Endothelial cell of umbilical vein (primary cell): ENCODE measurements at regions not wholly inside any gene's neighbourhood (a gene's known extent, or its start where the extent isn't known, plus 50 kb on each side); places are given as distances from the start of the nearest gene placed in this dataset.

Source experiments
- BruUV-seq: library from RNA; stranded (reverse); fragments of 400-500 nt; replicated peaks from 2 replicates; lab custom pipeline; 2021; lab: Mats Ljungman, UMichigan
- CTCF ChIA-PET: fragments of 300-600, 350-600 bp; sonication (Branson Sonifier 250); formaldehyde crosslinking; loops from one replicate; lab custom pipeline; 2021; ENCODE audit warnings: antibody characterized with exemption, inconsistent platforms; lab: Charles Lee
- POLR2A ChIA-PET: fragments of 300-600, 350-600 bp; sonication (Branson Sonifier 250); formaldehyde crosslinking; loops from one replicate; lab custom pipeline; 2021; ENCODE audit warnings: antibody characterized with exemption, inconsistent platforms; lab: Charles Lee
- DNase-seq: peaks from one replicate; pipeline ENCODE4 v3.0.0-alpha.2; 2011; ENCODE audit warnings: low read depth, low spot score
- FAIRE-seq: peaks from 2 replicates; lab custom pipeline; 2011; peaks lifted over from hg19 to GRCh38; lab: Jason Lieb, UNC
- H2AFZ ChIP-seq: 2 replicates; pipeline ENCODE4 v1.6.0; 2012; ENCODE audit warnings: low read depth, low read length, control low read depth, inconsistent platforms
- H3K27ac ChIP-seq: 2 replicates; pipeline ENCODE4 v1.5.1; 2011; ENCODE audit warnings: low read depth, mild to moderate bottlenecking, control low read depth, low read length, moderate library complexity; ENCODE audit not compliant: insufficient read depth
- H3K27me3 ChIP-seq, 2 experiments: 2 replicates each; pipeline versions ENCODE4 v1.6.0 to v1.6.1; 2011; ENCODE audit warnings: low read length in 2 of 2, mixed read lengths in 1 of 2; ENCODE audit not compliant: control insufficient read depth in 2 of 2, insufficient read depth in 2 of 2
- H3K36me3 ChIP-seq, 2 experiments: 2 replicates in 1 of 2; 3 replicates in 1 of 2; pipeline ENCODE4 v1.5.1; 2011; ENCODE audit warnings: low read length in 2 of 2, mild to moderate bottlenecking in 1 of 2, moderate library complexity in 1 of 2; ENCODE audit not compliant: control insufficient read depth in 2 of 2, insufficient read depth in 2 of 2; ENCODE audit errors: extremely low read depth in 1 of 2
- H3K4me1 ChIP-seq: 3 replicates; pipeline ENCODE4 v1.5.1; 2011; ENCODE audit warnings: mild to moderate bottlenecking, low read length; ENCODE audit not compliant: control insufficient read depth, insufficient read depth; ENCODE audit errors: extremely low read depth
- H3K4me2 ChIP-seq: 2 replicates; pipeline ENCODE4 v1.6.1; 2011; ENCODE audit warnings: low read length, control low read depth, mixed read lengths; ENCODE audit not compliant: insufficient read depth
- H3K4me3 ChIP-seq, 3 experiments: fragments of 200-600 bp in 1 of 3; sonication (generic), shearing (Covaris generic) in 1 of 3; replicated peaks in 1 of 3; 2 replicates each; pipeline ENCODE4 v1.5.1; 2011 to 2016; ENCODE audit warnings: control low read depth in 3 of 3, low read length in 3 of 3, mild to moderate bottlenecking in 2 of 3, inconsistent platforms in 1 of 3, low read depth in 1 of 3, moderate library complexity in 1 of 3; ENCODE audit not compliant: insufficient read depth in 1 of 3
- H3K79me2 ChIP-seq: 2 replicates; pipeline ENCODE4 v1.6.0; 2012; ENCODE audit warnings: low read length, inconsistent platforms; ENCODE audit not compliant: control insufficient read depth, insufficient read depth
- H3K9ac ChIP-seq: replicated peaks from 2 replicates; pipeline ENCODE3; 2011; ENCODE audit warnings: low read length, control low read depth; ENCODE audit not compliant: insufficient read depth; ENCODE audit errors: extremely low read depth
- H3K9me1 ChIP-seq: replicated peaks from 3 replicates; pipeline ENCODE4 v1.6.0; 2011; ENCODE audit warnings: mild to moderate bottlenecking, low read length; ENCODE audit not compliant: control insufficient read depth, insufficient read depth; ENCODE audit errors: extremely low read depth
- H3K9me3 ChIP-seq: replicated peaks from 2 replicates; pipeline ENCODE4 v1.5.1; 2012; ENCODE audit warnings: low read length, inconsistent platforms; ENCODE audit not compliant: control insufficient read depth, insufficient read depth
- H4K20me1 ChIP-seq: replicated peaks from 2 replicates; pipeline ENCODE3; 2011; ENCODE audit warnings: mild to moderate bottlenecking, low read length; ENCODE audit not compliant: control insufficient read depth, insufficient read depth; ENCODE audit errors: extremely low read depth
- CTCF ChIP-seq, 2 donors: IDR thresholded peaks; 1 replicate in 1 of 2; 2 replicates in 1 of 2; pipeline ENCODE4 v1.5.1; 2011; ENCODE audit warnings: low read length in 2 of 2, mild to moderate bottlenecking in 2 of 2, moderate library complexity in 2 of 2, control low read depth in 1 of 2, inconsistent platforms in 1 of 2, low read depth in 1 of 2; ENCODE audit not compliant: insufficient read depth in 1 of 2; ENCODE audit errors: extremely low read depth in 1 of 2
- EZH2 ChIP-seq: IDR thresholded peaks from 2 replicates; pipeline ENCODE4 v1.6.1; 2012; ENCODE audit warnings: borderline replicate concordance, low read depth, mild to moderate bottlenecking, moderate library complexity, low read length, inconsistent platforms; ENCODE audit not compliant: severe bottlenecking
- FOS ChIP-seq: IDR thresholded peaks from 2 replicates; pipeline ENCODE4 v1.6.1; 2011; ENCODE audit warnings: mild to moderate bottlenecking, low read length, moderate library complexity, borderline replicate concordance; ENCODE audit not compliant: insufficient read depth
- GATA2 ChIP-seq: IDR thresholded peaks from 2 replicates; pipeline ENCODE4 v1.7.0; 2011; ENCODE audit warnings: low read depth, mild to moderate bottlenecking, moderate library complexity, mixed read lengths, low read length; ENCODE audit not compliant: insufficient read length, insufficient read depth
- JUN ChIP-seq: IDR thresholded peaks from 2 replicates; pipeline ENCODE4 v1.6.1; 2011; ENCODE audit warnings: borderline replicate concordance, low read depth; ENCODE audit not compliant: insufficient read length, insufficient read depth
- MAX ChIP-seq: IDR thresholded peaks from 2 replicates; pipeline ENCODE4 v1.6.1; 2011; ENCODE audit not compliant: insufficient read depth, insufficient read length
- MYC ChIP-seq: IDR thresholded peaks from one replicate; pipeline ENCODE4 v1.6.1; 2011; ENCODE audit warnings: mild to moderate bottlenecking, low read depth, low read length
- POLR2A ChIP-seq: IDR thresholded peaks from 2 replicates; pipeline ENCODE4 v1.6.1; 2012; ENCODE audit warnings: low read depth, mild to moderate bottlenecking, control low read depth, low read length
- POLR2AphosphoS5 ChIP-seq: IDR thresholded peaks from 2 replicates; pipeline ENCODE4 v1.6.1; 2012; ENCODE audit warnings: low read depth, mild to moderate bottlenecking, control low read depth, low read length, moderate library complexity; ENCODE audit not compliant: insufficient read depth
- dilution Hi-C: fragments of 300-500 bp; cut with MboI; formaldehyde crosslinking; loops from one replicate; pipeline ENCODE4 v1.15.0; 2019; ENCODE audit warnings: low sequenced_read_pairs; ENCODE audit not compliant: extremely low pct_ligation_motif_present
- intact Hi-C: fragments of 100-400 bp; cut with micrococcal nuclease; formaldehyde crosslinking; loops from one replicate; pipeline ENCODE4 v1.10.0; 2022

- H3K9ac ChIP-seq: no peak overlapping the region
- no peaks in the 10 kb centered on the region for H3K36me3 ChIP-seq
- no peaks in the 10 kb centered on the region for H3K27me3 ChIP-seq
- intact Hi-C loops: no loop called here
- no peak for DNase-seq
- dilution Hi-C loops: no loop called here
- no peak overlapping the region for H3K4me3 ChIP-seq
- POLR2A ChIA-PET: no interaction called here
- H2AFZ ChIP-seq: no peak overlapping the region
- BruUV-seq: no TSS peak
- H3K9me1 ChIP-seq: no peaks in the 10 kb centered on the region
- no peak overlapping the region for H3K4me2 ChIP-seq
- no peaks in the 10 kb centered on the region for H3K4me1 ChIP-seq
- H4K20me1 ChIP-seq: no peaks in the 10 kb centered on the region
- H3K27ac ChIP-seq: no peak overlapping the region
- TF ChIP-seq EZH2 (no peak), POLR2A (no peak), CTCF (IDR thresholded peaks at IDR 0.05; ENCODE audit: extremely low read depth in 1 of 2, insufficient read depth in 1 of 2, low read depth in 1 of 2, low read length in 2 of 2) (no peak), GATA2 (no peak)
- CTCF ChIA-PET: no interaction called here
- no peaks in the 10 kb centered on the region for H3K9me3 ChIP-seq
- no peaks in the 10 kb centered on the region for H3K79me2 ChIP-seq
- FAIRE-seq: no peak
Observed at GRCh38 chr4:23648854-23649596, 240.8 kb downstream of the PPARGC1A start.

DNA sequence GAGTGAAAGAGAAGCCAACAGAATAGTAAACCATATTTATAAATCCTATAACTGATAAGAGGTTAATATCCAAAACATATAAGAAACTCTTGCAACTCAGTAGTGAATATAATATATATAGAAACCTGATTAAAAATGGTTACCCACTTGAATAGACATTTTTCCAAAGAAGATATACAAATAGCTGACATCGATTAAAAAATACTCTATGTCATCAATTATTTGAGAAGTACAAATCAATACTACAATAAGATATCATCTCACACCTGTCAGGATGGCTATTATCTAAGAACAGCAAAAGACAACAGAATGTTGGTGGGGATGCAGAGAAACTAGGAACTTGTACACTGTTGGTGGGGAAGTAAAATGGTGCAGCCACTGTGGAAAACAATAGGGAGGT, 254.4 kb downstream of the PPARGC1A start:
- no peaks in the 10 kb centered on the region for H3K79me2 ChIP-seq
- H3K4me2 ChIP-seq: no peak overlapping the region
- DNase-seq: no peak
- no peak overlapping the region for H3K4me3 ChIP-seq
- no peak for FAIRE-seq
- H3K9me3 ChIP-seq: no peaks in the 10 kb centered on the region
- no peak for TF ChIP-seq CTCF (IDR thresholded peaks at IDR 0.05; ENCODE audit: extremely low read depth in 1 of 2, insufficient read depth in 1 of 2, low read depth in 1 of 2, low read length in 2 of 2)
- TF ChIP-seq MYC: no peak
- TF ChIP-seq JUN: no peak
- no peak for TF ChIP-seq MAX
- TF ChIP-seq FOS: no peak
- no peak for TF ChIP-seq POLR2AphosphoS5
- TF ChIP-seq GATA2: no peak
- no peak for TF ChIP-seq EZH2
- no peaks in the 10 kb centered on the region for H3K36me3 ChIP-seq
- no peaks in the 10 kb centered on the region for H4K20me1 ChIP-seq
- POLR2A ChIA-PET: no interaction called here
- no TSS peak for BruUV-seq
- CTCF ChIA-PET: no interaction called here
- no peak overlapping the region for H3K27ac ChIP-seq
- dilution Hi-C loops (no loop called here), intact Hi-C loops (no loop called here)
- H3K9ac ChIP-seq: no peak overlapping the region
- no peaks in the 10 kb centered on the region for H3K4me1 ChIP-seq
- H2AFZ ChIP-seq: no peak overlapping the region
- H3K9me1 ChIP-seq: no peaks in the 10 kb centered on the region
- no peaks in the 10 kb centered on the region for H3K27me3 ChIP-seq
